HG02884 (cell line): ENCODE measurements at regions not wholly inside any gene's neighbourhood (a gene's known extent, or its start where the extent isn't known, plus 50 kb on each side); places are given as distances from the start of the nearest gene placed in this dataset.

Experiments used
- ATAC-seq: cut with Tn5 transposase; IDR thresholded peaks from one replicate; pipeline ENCODE4 v1.9.1; 2021; ENCODE audit warnings: mild to moderate bottlenecking, moderate library complexity; ENCODE audit not compliant: unreplicated experiment

GRCh38 chr22:49086181-49086580 is 741.5 kb downstream of the BRD1 start:
- no peak for ATAC-seq

- no peak for ATAC-seq
Measured at GRCh38 chr22:49084206-49084605, 743.5 kb downstream of the BRD1 start.

GRCh38 chr22:49083607-49084006 is 744.1 kb downstream of the BRD1 start:
- no peak for ATAC-seq

GRCh38 chr22:49082451-49082850 is 745.2 kb downstream of the BRD1 start:
- no peak for ATAC-seq

- no peak for ATAC-seq
Measured at GRCh38 chr22:49081926-49082325, 745.7 kb downstream of the BRD1 start.

- no peak for ATAC-seq
Measured at GRCh38 chr22:49081261-49081666, 746.4 kb downstream of the BRD1 start.

GRCh38 chr22:49080631-49081030 is 747.0 kb downstream of the BRD1 start:
- ATAC-seq: no peak

GRCh38 chr22:49079743-49080500 is 747.8 kb downstream of the BRD1 start:
- no peak for ATAC-seq

GRCh38 chr22:49079027-49079725 is 748.5 kb downstream of the BRD1 start:
- no peak for ATAC-seq

- no peak for ATAC-seq
Measured at GRCh38 chr22:49078076-49078710, 749.5 kb downstream of the BRD1 start.

- ATAC-seq: no peak
Measured at GRCh38 chr22:49077586-49077985, 750.1 kb downstream of the BRD1 start.

GRCh38 chr22:49077036-49077393 is 750.7 kb downstream of the BRD1 start:
- ATAC-seq: no peak

GRCh38 chr22:49076300-49077035 is 751.2 kb downstream of the BRD1 start:
- ATAC-seq: no peak

- ATAC-seq: no peak
Measured at GRCh38 chr22:49075150-49075549, 752.5 kb downstream of the BRD1 start.

GRCh38 chr22:49073873-49074417 is 753.7 kb downstream of the BRD1 start:
- ATAC-seq: no peak

- no peak for ATAC-seq
Measured at GRCh38 chr22:49072996-49073645, 754.6 kb downstream of the BRD1 start.

GRCh38 chr22:49070501-49070900 is 757.2 kb downstream of the BRD1 start:
- no peak for ATAC-seq

GRCh38 chr22:49068861-49069500 is 758.7 kb downstream of the BRD1 start:
- ATAC-seq: no peak

GRCh38 chr22:49067504-49067903 is 760.2 kb downstream of the BRD1 start:
- ATAC-seq: no peak

- ATAC-seq: no peak
Measured at GRCh38 chr22:49066619-49067018, 761.1 kb downstream of the BRD1 start.
